H54 (cell line): ENCODE measurements at regions not wholly inside any gene's neighbourhood (a gene's known extent, or its start where the extent isn't known, plus 50 kb on each side); places are given as distances from the start of the nearest gene placed in this dataset.
"Not testable (repeated sequence)": the region's sequence is repeated elsewhere in the genome, so short reads cannot be mapped to it uniquely, and the experiment has no call there.

Experiments used
- DNase-seq: peaks from one replicate; pipeline ENCODE4 v3.0.0; 2011; ENCODE audit warnings: low spot score, mixed read lengths; ENCODE audit not compliant: insufficient read length
- FAIRE-seq: peaks from 3 replicates; lab custom pipeline; 2011; peaks lifted over from hg19 to GRCh38; lab: Jason Lieb, UNC
- POLR2A ChIP-seq: IDR thresholded peaks from 2 replicates; pipeline ENCODE4 v1.6.1; 2011; ENCODE audit warnings: low read depth, mild to moderate bottlenecking, low read length

DNA sequence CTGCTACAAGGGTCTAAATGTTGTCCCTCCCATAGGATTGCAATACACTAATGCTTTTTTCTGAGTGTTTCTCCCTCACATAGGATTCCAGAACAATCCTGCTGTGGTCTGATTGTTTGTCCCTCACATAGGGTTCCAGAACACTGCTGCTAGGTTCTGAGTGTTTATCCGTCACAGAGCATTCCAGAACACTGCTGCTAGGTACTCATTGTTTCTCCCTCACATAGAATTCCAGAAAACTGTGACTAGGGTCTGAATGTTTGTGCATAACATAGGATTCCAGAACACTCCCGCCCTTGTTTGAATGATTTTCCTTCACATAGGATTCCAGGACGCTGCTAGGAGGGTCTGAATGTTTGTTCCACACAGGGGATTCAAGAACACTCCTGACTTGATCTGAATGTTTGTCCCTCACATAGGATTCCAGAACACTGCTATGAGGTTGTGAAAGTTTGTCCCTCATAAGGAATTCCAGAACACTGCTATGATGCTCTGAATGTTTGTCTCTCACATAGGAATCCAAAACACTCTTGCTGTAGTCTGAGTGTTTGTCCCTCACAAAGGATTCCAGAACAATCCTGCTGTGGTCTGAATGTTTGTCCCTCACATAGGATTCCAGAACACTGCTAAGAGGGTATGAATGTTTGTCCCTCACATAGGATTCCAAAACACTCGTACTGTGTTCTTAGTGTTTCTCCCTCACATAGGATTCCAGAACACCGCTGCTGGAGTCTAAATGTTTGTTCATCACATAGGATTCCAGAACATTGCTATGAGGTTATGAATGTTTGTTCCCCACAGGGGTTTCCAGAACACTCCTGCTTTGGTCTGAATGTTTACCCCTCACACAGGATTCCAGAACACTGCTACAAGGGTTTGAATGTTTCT lies 213.5 kb downstream of the FOXD4L6 start:
- no peak for TF ChIP-seq POLR2A
- FAIRE-seq (no peak), DNase-seq (no peak)

DNA sequence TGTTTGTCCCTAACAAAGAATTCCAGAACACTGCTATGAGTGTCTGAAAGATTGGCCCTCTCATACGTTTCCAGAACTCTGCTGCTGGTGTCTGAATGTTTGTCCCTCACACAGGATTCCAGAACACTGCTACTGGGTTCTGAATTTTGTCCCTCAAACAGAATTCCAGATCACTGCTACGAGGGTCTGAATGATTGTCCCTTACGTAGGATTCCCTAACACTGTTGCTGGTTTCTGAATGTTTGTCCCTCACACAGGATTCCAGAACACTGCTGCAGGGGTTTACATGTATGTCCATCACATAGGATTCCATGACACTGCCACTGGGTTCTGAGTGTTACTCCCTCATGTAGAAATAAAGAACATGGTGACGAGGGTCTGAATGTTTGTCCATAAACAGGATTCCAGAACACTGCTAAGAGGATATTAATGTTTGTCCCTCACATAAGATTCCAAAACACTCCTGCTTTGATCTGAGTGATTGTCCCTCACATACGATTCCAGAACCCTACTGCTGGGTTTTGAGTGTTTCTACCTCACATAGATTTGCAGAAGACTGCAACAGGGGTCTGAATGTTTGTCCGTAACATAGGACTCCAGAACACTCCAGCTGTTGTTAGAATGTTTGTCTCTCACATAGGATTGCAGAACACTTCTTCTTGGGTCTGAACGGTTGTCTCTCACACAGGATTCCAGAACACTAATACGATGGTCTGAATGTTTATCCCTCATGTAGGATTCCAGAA lies 214.4 kb downstream of the FOXD4L6 start:
- FAIRE-seq (no peak), DNase-seq (no peak)
- TF ChIP-seq POLR2A = no peak

DNA sequence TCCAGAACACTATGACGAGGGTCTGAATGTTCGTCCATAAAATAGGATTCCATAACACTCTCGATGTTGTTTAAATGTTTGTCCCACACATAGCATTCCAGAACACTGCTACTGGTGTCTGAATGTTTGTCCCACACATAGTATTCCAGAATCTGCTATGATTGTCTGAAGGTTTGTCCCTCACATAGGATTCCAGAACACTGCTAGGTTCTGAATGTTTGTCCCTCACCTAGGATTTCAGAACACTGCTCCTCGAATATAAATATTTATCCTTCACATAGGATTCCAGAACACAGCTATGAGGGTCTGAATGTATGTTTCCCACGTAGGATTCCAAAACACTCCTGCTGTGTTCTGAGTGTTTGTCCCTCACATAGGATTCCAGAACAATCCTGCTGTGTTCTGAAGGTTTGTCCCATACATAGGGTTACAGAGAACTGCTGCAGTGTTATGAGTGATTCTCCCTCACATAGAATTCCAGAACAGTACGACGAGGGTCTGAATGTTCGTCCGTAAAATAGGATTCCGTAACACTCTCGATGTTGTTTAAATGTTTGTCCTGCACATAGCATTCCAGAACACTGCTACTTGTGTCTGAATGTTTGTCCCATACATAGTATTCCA lies 215.3 kb downstream of the FOXD4L6 start:
- TF ChIP-seq POLR2A = no peak
- FAIRE-seq (no peak), DNase-seq (no peak)

DNA sequence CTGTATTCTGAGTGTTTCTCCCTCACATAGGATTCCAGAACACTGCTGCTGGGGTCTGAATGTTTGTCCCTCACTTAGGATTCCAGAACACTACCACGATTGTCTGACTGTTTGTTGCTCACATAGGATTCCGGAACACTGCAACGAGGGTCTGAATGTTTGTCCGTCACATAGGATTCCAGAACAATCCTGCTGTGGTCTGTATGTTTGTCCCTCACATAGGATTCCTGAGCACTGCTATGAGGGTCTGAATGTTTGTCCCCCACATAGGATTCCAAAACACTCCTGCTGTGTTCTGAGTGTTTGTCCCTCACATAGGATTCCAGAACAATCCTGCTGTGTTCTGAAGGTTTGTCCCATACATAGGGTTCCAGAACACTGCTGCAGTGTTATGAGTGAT lies 215.8 kb downstream of the FOXD4L6 start:
- FAIRE-seq, DNase-seq: not testable (repeated sequence)

- no peak for DNase-seq
- no peak for TF ChIP-seq POLR2A
- no peak for FAIRE-seq
These were observed 216.8 kb downstream of the FOXD4L6 start for GRCh38 chr9:40911647-40912046.

GRCh38 chr9:40910995-40911394 lies 217.5 kb downstream of the FOXD4L6 start:
- DNase-seq, FAIRE-seq: not testable (repeated sequence)

GRCh38 chr9:40909821-40910220 lies 218.7 kb downstream of the FOXD4L6 start:
- no peak for TF ChIP-seq POLR2A
- FAIRE-seq (no peak), DNase-seq (no peak)

DNA sequence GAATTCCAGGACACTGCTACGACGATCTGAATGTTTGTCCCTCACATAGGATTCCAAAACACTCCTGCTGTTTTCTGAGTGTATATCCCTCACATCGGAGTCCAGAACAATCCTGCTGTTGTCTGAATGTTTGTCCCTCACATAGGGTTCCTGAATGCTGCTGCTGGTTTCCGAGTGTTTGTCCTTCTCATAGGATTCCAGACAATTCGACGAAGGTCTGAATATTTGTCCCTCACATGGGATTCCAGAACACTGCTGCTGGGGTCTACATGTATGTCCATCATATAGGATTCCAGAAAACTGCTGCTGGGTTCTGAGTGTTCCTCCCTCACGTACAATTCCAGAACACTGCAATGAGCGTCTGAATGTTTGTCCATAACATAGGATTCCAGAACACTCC lies 219.4 kb downstream of the FOXD4L6 start:
- not testable (repeated sequence) for FAIRE-seq, DNase-seq

DNA sequence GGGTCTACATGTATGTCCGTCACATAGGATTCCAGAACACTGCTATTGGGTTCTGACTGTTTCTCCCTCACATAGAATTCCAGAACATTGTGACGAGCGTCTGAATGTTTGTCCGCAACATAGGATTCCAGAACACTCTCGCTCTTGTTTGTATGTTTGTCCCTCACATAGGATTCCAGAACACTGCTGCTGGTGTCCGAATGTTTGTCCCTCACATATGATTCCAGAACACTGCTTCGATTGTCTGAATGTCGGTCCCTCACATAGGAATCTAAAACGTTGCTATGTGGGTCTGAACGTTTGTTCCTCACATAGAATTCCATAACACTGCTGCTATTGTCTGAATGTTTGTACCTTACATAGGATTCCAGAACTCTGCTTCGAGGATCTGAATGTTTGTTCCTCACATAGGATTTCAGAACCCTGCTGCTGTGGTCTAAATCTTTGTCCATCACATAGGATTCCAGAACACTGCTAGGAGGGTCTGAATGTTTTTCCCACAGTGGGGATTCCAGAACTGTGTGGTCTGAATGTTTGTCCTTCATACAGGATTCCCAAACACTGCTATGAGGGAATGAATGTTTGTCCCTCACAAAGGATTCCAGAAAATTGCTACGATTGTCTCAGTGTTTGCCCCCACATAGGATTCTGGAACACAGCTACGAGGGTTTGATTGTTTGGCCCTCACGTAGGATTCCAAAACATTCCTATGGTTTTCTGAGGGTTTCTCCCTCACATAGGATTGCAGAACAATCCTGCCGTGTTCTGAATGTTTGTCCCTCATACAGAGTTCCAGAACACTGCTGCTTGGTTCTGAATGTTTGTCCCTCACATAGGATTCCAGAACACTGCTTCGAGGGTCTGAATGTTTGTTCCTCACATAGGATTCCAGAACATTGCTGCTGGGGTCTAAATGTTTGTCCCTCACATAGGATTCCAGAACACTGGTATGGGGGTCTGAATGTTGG lies 220.5 kb downstream of the FOXD4L6 start:
- no peak for FAIRE-seq
- no peak for TF ChIP-seq POLR2A
- DNase-seq = no peak

DNA sequence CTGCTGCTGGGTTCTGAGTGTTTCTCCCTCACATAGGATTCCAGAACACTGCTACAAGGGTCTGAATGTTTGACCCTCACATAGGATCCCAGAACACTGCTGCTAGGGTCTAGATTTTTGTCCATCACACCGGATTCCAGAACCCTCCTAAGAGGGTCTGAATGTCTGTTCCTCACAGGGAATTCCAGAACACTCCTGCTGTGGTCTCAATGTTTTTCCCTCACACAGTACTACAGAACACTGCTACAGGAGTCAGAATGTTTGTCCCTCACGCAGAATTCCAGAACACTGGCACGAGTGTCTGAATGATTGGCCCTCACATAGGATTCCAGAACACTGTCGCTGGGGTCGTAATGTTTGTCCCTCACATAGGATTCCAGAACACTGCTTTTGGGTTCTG lies 221.6 kb downstream of the FOXD4L6 start:
- FAIRE-seq, DNase-seq: not testable (repeated sequence)

DNA sequence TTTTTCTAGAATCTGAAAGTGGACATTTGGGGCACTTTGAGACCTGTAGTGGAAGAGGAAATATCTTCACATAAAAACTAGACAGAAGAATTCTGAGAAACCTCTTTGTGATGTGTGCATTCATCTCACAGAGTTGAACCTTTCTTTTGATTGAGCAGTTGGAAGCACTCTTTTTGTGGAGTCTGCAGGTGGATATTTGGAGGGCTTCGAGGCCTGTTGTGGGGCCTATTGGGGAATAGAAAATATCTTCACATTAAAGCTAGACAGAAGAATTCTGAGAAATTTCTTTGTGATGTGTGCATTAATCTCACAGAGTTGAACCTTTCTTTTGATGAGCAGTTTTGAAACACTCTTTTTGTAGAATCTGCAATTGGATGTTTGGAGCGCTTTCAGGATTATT lies 236.2 kb downstream of the FOXD4L6 start:
- not testable (repeated sequence) for DNase-seq, FAIRE-seq

- not testable (repeated sequence) for FAIRE-seq, DNase-seq
These were observed 242.6 kb downstream of the FOXD4L6 start for GRCh38 chr9:40885858-40886257.

DNA sequence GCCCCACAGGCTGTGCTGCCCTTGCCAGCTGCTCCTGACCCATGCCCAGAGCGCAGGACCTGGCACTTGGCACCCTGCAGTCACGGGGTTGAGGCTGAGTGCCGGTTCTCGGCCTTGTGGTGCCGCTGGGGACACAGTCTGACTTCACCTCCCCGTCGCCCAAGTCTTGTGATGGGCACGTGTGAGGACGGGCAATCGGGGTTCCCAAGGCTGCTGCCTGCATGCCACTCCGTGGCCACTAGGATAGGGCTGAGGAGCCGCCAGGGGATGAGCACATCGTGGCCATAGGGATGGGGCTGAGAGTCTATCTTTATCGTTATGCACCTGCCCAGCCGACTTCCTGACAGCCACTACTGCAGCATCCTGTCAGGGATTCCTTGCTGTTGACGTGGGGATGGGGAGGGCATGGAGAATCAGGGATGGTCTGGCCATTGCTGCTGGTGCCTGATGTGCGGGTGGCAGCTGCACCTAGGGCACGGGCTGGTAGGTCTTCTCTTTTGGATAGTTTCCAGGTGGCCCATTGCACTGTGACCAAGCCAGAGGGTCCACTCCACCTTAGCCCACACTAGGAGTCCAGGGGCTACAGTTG lies 243.5 kb downstream of the FOXD4L6 start:
- FAIRE-seq, DNase-seq: not testable (repeated sequence)
